Nucleus accumbens (tissue), 56 donors: ENCODE measurements at regions not wholly inside any gene's neighbourhood (a gene's known extent, or its start where the extent isn't known, plus 50 kb on each side); places are given as distances from the start of the nearest gene placed in this dataset.

Experiments
- DNase-seq, 56 donors: peaks; one replicate each; lab custom pipeline; 2025; lab: John Stamatoyannopoulos, UW

GRCh38 chr12:67370979-67371378 is 101.8 kb downstream of the CAND1 start:
- DNase-seq: no peak

GRCh38 chr12:67377021-67377420 is 107.9 kb downstream of the CAND1 start:
- no peak for DNase-seq

- DNase-seq: no peak
These were observed 108.4 kb downstream of the CAND1 start for GRCh38 chr12:67377541-67377940.

- no peak for DNase-seq
These were observed 113.2 kb downstream of the CAND1 start for GRCh38 chr12:67382241-67382871.

GRCh38 chr12:67386869-67387565 is 117.9 kb downstream of the CAND1 start:
- DNase-seq: no peak

GRCh38 chr12:67388331-67389138 is 119.4 kb downstream of the CAND1 start:
- DNase-seq: no peak

- no peak for DNase-seq
These were observed 121.1 kb downstream of the CAND1 start for GRCh38 chr12:67390273-67390672.

- DNase-seq: no peak
These were observed 121.9 kb downstream of the CAND1 start for GRCh38 chr12:67391034-67391433.

- no peak for DNase-seq
These were observed 122.5 kb downstream of the CAND1 start for GRCh38 chr12:67391656-67392055.

GRCh38 chr12:67394550-67394949 is 125.4 kb downstream of the CAND1 start:
- peak in 12 of 56 donors; percentile 2 to 22 (median 6) for DNase-seq

GRCh38 chr12:67400742-67401141 is 131.6 kb downstream of the CAND1 start:
- no peak for DNase-seq

GRCh38 chr12:67410246-67410645 is 141.1 kb downstream of the CAND1 start:
- no peak for DNase-seq

GRCh38 chr12:67410667-67411067 is 141.5 kb downstream of the CAND1 start:
- DNase-seq: no peak

GRCh38 chr12:67411562-67411961 is 142.4 kb downstream of the CAND1 start:
- no peak for DNase-seq

GRCh38 chr12:67413577-67413976 is 144.4 kb downstream of the CAND1 start:
- peak in 12 of 56 donors; percentile 2 to 37 (median 16) for DNase-seq

- DNase-seq: peak in 3 of 56 donors; percentile 1 to 37 (median 23)
These were observed 145.0 kb downstream of the CAND1 start for GRCh38 chr12:67414011-67414715.

- DNase-seq: peak in 30 of 56 donors; percentile 2 to 69 (median 20)
These were observed 146.3 kb downstream of the CAND1 start for GRCh38 chr12:67415473-67415872.

GRCh38 chr12:67419810-67420209 is 150.7 kb downstream of the CAND1 start:
- DNase-seq: no peak

GRCh38 chr12:67420506-67420905 is 151.3 kb downstream of the CAND1 start:
- no peak for DNase-seq

GRCh38 chr12:67422081-67422480 is 152.9 kb downstream of the CAND1 start:
- DNase-seq: no peak

GRCh38 chr12:67424784-67425183 is 155.6 kb downstream of the CAND1 start:
- DNase-seq: no peak
